SHP77 (cell line): ENCODE measurements at regions not wholly inside any gene's neighbourhood (a gene's known extent, or its start where the extent isn't known, plus 50 kb on each side); places are given as distances from the start of the nearest gene placed in this dataset.

Experiments used
- DNase-seq, 2 experiments: peaks; one replicate each; lab custom pipeline; 2025; lab: John Stamatoyannopoulos, UW

DNA sequence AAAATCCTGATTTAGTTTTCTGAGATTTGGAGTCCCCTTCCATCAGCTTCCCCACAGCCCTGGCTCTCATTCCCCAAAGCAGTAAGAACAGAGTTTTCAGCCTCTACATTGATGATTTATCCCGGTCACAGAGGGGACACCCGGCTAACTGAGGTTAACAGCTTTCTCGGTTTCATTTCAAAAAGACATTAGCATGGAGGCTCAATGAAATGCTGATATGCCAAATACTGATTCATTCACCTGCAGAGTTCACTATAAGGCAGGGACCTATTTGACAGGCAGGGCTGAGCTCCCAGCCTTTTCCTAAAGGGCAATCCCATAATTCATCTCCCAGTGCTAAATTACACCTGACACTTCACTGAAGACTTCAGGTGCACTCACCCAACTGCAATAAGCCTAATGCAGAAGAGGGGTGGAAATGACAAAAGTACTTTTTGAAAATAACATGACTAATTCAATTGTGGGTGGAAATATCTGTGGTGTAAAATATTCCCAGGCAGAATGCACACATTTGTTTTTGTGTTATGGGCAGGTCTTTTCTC, 99.8 kb upstream of the PMFBP1 start:
- DNase-seq: no peak

- no peak for DNase-seq
Measured at GRCh38 chr16:72270531-72270930, 98.6 kb upstream of the PMFBP1 start.

DNA sequence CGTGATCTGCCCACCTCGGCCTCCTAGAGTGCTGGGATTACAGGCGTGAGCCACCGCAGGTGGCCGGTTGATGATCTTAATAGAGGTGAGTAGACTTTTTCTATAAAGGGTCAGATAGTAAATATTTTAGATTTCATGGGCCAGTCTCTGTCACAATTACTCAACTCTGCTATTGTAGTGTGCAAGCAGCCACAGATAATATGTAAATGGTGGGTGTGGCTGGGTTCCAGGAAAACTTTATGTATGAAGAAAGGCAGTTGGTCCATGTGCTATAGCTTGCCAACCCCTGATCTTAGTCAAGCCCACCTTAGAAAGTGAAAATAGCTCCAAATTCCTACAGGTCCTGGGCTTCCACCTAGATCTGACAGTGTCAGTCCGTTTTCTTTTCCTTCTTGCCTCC, 94.9 kb upstream of the PMFBP1 start:
- DNase-seq: no peak

GRCh38 chr16:72264771-72265170, 92.8 kb upstream of the PMFBP1 start:
- DNase-seq: no peak

GRCh38 chr16:72262711-72263110, 90.8 kb upstream of the PMFBP1 start:
- no peak for DNase-seq

DNA sequence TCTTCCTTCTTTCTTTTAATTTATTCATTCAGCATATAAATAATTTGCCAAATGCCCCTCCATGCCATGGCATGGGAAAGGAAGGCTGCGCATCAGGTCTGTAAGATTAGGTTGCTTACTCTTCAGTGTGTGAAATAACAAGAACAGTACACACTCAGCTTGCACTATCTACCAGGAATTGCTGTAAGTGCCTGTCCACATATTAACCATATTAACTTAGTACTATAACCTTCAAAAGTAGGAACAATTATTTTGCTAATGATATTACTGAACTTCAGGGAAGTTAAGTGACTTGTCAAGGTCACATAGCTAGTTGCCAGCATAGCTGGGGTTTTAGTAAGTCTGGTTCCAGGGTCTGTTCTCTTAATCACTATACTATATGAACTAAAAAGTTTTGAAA, 89.2 kb upstream of the PMFBP1 start:
- DNase-seq: no peak

DNA sequence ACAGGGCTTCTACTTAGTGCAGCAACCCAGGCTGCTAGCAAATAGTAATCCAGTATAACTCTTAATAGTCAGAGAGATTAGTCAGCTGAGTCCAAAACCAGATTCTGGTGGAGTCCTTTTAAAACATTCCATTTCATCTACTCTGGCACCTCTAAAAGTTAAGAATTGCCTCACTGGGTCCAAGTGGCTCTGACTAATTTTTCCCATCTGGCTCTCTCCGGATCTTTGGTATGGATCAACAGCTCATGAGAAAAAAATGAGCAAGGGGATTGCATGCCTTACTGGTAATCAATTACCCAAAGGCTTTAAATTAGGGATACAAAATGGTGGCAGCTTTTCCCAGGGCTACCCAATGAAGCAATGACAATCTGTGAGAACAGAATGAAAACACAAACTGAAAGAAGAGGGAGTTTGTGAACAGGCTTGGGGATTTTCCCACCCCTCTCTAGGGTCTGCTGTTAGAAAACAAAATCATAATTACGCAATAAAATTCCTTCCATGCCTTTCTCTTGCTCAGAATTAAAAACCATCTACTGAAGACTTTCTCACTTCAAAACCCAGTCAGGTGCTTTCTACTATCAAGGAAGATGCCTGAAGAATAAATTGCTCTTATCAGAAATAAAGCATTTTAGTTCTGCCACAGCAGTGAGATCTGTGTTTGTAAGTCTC, 84.6 kb upstream of the PMFBP1 start:
- DNase-seq: no peak

- no peak for DNase-seq
Measured at GRCh38 chr16:72255786-72256185, 83.8 kb upstream of the PMFBP1 start.

DNA sequence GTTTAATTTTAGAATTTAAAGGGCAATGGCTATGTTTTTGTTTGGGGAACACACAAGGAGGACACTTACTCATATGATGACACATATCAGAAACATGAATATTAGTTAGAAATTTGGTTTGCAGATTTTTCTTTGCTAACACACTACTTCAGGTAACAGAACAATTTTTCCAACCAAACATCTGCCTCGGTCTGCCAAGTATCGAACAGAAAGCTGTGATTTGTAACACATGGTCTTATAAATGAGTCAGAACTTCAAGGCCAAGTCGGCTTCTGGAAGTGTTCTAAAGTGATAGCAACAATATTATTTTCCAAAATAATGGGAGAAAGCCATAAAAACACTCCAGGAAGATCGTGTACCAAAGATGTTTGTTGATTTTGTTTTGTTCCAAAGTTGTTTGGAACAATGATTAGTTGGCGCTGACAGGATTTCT, 75.9 kb upstream of the PMFBP1 start:
- DNase-seq: no peak

GRCh38 chr16:72246423-72246822, 74.5 kb upstream of the PMFBP1 start:
- no peak for DNase-seq

DNA sequence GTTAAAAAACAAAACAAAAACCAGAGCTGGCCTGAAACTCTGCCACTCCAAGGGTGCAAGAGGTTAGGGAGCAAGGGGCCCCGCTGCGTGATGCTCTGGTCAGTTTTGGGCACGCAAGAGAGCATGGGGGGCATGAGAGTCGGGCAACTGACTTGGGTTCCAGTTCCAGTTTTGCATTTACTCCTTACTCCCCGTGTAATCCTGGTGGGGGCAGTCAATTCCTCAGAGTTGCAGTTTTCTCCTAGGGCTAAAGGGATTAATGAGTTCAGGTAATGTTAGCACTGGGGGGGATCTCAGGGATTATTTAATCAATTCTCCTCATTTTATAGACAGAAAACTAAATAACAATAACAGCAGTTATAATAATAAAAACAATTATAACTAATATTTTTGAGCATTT, 72.9 kb upstream of the PMFBP1 start:
- no peak for DNase-seq

GRCh38 chr16:72243621-72244020, 71.7 kb upstream of the PMFBP1 start:
- no peak for DNase-seq

DNA sequence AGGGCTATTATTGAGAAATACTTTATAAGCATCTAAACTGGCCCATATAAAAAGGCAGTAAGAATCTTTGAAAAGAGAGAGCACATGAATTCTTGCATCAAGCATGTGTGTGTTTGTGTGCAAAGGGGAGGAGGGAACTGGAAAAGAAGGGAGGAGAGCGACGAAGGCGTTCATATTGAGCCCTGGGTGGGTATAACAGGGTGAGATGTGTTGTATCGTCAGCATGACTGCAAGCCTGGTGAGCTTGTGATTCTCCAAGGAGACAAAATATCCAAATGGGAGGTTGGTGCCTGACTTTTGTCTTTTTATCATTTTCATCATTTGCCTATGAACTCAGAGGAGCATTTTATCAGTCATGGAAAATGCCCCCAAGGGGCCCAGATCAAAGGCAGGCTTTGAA, 70.8 kb upstream of the PMFBP1 start:
- no peak for DNase-seq

- DNase-seq: peak; percentile 31 to 40
Measured at GRCh38 chr16:72241930-72242329, 70.0 kb upstream of the PMFBP1 start.

GRCh38 chr16:72241008-72241407, 69.1 kb upstream of the PMFBP1 start:
- DNase-seq: peak; percentile 9 to 14

- no peak for DNase-seq
Measured at GRCh38 chr16:72240466-72240865, 68.5 kb upstream of the PMFBP1 start.

- no peak for DNase-seq
Measured at GRCh38 chr16:72236866-72237265, 64.9 kb upstream of the PMFBP1 start.

GRCh38 chr16:72234387-72234786, 62.4 kb upstream of the PMFBP1 start:
- DNase-seq: no peak

DNA sequence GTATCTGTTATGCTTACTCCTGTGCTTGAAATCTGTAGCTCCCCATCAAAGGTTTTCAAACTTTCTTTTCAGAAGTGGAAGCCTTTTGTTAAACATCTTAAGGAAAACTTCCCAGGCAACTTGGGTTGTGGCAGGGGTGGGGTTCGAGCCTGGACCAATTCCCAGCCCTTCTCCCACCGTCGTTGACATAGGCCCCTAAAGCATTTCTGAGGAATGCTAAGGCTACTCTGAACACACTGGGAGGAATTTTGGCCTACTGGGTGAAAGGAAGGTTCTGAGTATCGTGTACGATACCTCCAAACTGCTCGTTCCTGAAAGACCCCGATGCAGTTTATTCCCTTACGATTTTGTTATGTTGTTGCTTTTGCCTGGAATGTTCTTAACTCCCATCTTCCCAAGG, 56.1 kb upstream of the PMFBP1 start:
- DNase-seq: no peak

DNA sequence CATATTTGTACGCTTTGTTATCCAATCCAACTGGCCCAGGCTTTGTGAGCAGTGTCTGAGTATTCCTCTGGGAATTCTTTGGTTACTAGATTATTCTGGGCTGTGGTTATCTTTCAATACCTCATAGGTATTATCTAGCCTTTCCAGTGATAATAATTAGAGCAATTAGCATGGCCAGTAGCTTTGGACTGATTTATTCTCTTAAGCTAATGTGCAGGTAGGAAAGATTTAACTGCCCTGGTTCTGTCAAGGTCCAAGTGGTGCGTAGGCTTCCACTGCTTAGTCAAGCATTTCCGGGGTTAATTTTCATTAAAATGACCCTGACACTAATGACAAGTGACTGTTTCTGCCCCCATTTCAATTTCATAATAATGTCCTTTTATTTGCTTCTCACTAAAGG, 54.2 kb upstream of the PMFBP1 start:
- DNase-seq: no peak

GRCh38 chr16:72224260-72224768, 52.4 kb upstream of the PMFBP1 start:
- DNase-seq: no peak

DNA sequence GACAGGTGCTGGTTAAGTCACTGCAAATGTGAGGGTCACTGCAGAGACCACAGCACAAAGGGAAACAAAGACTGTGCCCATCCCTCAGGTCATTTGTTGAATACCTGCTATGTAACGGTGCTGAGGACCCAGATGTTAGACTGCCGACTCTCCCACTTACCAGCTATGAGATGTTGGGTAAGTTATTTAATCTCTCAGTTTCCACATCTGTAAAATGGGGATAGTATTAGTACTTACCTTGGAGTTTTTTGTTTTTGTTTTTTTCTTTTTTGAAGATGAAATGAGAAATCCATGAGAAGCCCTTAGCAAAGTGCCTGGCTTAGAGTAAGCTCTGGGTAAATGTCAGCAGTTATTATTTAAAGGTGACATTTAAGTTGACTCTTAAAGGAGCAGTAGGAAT, 50.5 kb upstream of the PMFBP1 start:
- no peak for DNase-seq
